Endothelial cell (in vitro differentiated cells): ENCODE measurements at regions not wholly inside any gene's neighbourhood (a gene's known extent, or its start where the extent isn't known, plus 50 kb on each side); places are given as distances from the start of the nearest gene placed in this dataset.
A peak's percentile ranks its signal among the peaks of the same experiment; 100 is the strongest.

Experiments
- DNase-seq: peaks from one replicate; pipeline ENCODE4 v3.0.0; 2021; ENCODE audit warnings: low spot score
- H3K27ac Mint-ChIP-seq: one replicate; pipeline ENCODE4 v1.8.0; 2021; ENCODE audit warnings: mixed read lengths, inconsistent platforms; ENCODE audit not compliant: unreplicated experiment
- H3K27me3 Mint-ChIP-seq: one replicate; pipeline ENCODE4 v1.8.0; 2021; ENCODE audit warnings: mild to moderate bottlenecking, moderate library complexity, mixed read lengths, inconsistent platforms; ENCODE audit not compliant: unreplicated experiment
- H3K36me3 Mint-ChIP-seq: one replicate; pipeline ENCODE4 v1.8.0; 2021; ENCODE audit warnings: mild to moderate bottlenecking, low read depth, mixed read lengths, inconsistent platforms; ENCODE audit not compliant: unreplicated experiment
- H3K4me1 Mint-ChIP-seq: one replicate; pipeline ENCODE4 v1.8.0; 2021; ENCODE audit warnings: mild to moderate bottlenecking, mixed read lengths, inconsistent platforms; ENCODE audit not compliant: unreplicated experiment
- H3K4me3 Mint-ChIP-seq: one replicate; pipeline ENCODE4 v1.8.0; 2021; ENCODE audit warnings: mild to moderate bottlenecking, mixed read lengths, inconsistent platforms; ENCODE audit not compliant: unreplicated experiment
- H3K9me3 Mint-ChIP-seq: one replicate; pipeline ENCODE4 v1.8.0; 2021; ENCODE audit warnings: mixed read lengths, inconsistent platforms; ENCODE audit not compliant: unreplicated experiment
- CTCF ChIP-seq: fragments of 200-600 bp; sonication (generic); IDR thresholded peaks from one replicate; pipeline ENCODE4 v1.5.0; 2021; ENCODE audit warnings: antibody characterized with exemption; ENCODE audit not compliant: unreplicated experiment

- Mint-ChIP-seq H3K36me3 (no peaks in the 10 kb centered on the region), H3K4me1 (no peaks in the 10 kb centered on the region), H3K27ac (no peak overlapping the region), H3K9me3 (no peaks in the 10 kb centered on the region), H3K27me3 (peaks cover 4% of the 10 kb centered on the region), H3K4me3 (no peak overlapping the region)
- DNase-seq: no peak
- no peak for TF ChIP-seq CTCF
These were observed 98.9 kb upstream of the MAFB start for GRCh38 chr20:40787941-40788340.

GRCh38 chr20:40797425-40797824, 108.4 kb upstream of the MAFB start:
- TF ChIP-seq CTCF: peak; percentile 63
- Mint-ChIP-seq H3K4me1 (peaks cover 4% of the 10 kb centered on the region), H3K27ac (no peak overlapping the region), H3K36me3 (no peaks in the 10 kb centered on the region), H3K27me3 (no peaks in the 10 kb centered on the region), H3K9me3 (no peaks in the 10 kb centered on the region), H3K4me3 (no peak overlapping the region)
- DNase-seq: peak; percentile 17

DNA sequence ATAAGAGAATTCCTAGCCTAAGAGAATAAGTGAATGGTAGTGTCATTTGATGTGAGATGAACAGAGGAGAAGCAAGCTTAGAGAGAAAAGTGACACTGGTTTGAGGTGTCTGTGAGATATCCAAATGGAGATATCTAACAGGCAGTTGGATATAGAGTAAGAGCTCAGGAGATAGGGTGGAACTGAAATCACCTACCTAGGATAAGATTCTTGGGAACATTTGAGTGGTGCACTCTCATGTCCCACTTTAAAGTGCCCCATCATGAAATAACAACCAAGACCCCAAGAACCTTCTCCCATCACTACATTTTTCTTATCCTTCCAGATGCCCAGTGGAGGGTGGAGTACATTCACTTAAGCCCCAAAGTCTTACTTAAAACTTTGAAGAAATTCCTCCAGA, 109.0 kb upstream of the MAFB start:
- Mint-ChIP-seq H3K36me3 (no peaks in the 10 kb centered on the region), H3K4me3 (no peak overlapping the region), H3K9me3 (no peaks in the 10 kb centered on the region), H3K27me3 (peaks cover 2% of the 10 kb centered on the region), H3K27ac (no peak overlapping the region), H3K4me1 (peaks cover 4% of the 10 kb centered on the region)
- no peak for DNase-seq
- no peak for TF ChIP-seq CTCF

DNA sequence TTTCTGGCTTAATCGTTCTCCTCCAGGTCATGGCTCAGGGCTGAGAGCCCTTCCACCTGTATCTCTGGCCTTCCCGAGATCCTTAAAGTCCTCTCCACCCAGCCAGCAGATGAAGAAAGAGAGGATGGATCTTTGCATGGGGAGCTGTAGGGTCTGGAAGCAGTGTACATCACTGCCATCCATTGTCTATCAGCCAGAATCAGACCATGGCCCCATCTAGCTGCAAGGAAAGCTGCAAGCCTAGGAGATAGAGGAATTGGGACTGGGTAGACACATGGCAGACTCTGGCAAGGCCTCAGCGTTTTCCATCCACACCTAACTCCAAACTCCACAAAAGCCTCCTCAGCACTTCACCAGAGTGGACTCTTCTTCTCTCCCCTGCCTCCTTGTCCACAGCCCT, 113.8 kb upstream of the MAFB start:
- Mint-ChIP-seq H3K9me3 (no peaks in the 10 kb centered on the region), H3K4me3 (no peak overlapping the region), H3K36me3 (no peaks in the 10 kb centered on the region), H3K27me3 (peaks cover 11% of the 10 kb centered on the region), H3K4me1 (no peaks in the 10 kb centered on the region), H3K27ac (no peak overlapping the region)
- DNase-seq: no peak
- no peak for TF ChIP-seq CTCF

- DNase-seq: no peak
- H3K36me3 Mint-ChIP-seq: no peaks in the 10 kb centered on the region
- peaks cover 11% of the 10 kb centered on the region for H3K27me3 Mint-ChIP-seq
- no peak overlapping the region for H3K4me3 Mint-ChIP-seq
- H3K4me1 Mint-ChIP-seq: no peaks in the 10 kb centered on the region
- no peak for TF ChIP-seq CTCF
- no peak overlapping the region for H3K27ac Mint-ChIP-seq
- no peaks in the 10 kb centered on the region for H3K9me3 Mint-ChIP-seq
These were observed 114.3 kb upstream of the MAFB start for GRCh38 chr20:40803381-40803780.
